Suprapubic skin (tissue), 3 donors: ENCODE measurements at regions not wholly inside any gene's neighbourhood (a gene's known extent, or its start where the extent isn't known, plus 50 kb on each side); places are given as distances from the start of the nearest gene placed in this dataset.

ENCODE experiments used
- CTCF ChIP-seq, 2 donors: fragments of 200-600 bp in 1 of 2; fragments of 450-650 bp in 1 of 2; sonication (generic) in 1 of 2; IDR thresholded peaks; one replicate each; pipeline ENCODE4 v1.5.1; 2016 to 2019; ENCODE audit warnings: antibody characterized with exemption in 2 of 2, mild to moderate bottlenecking in 1 of 2, moderate library complexity in 1 of 2
- POLR2AphosphoS5 ChIP-seq, 3 donors: sonication (generic); formaldehyde crosslinking; IDR thresholded peaks; one replicate each; pipeline ENCODE4 v1.6.1; 2017; ENCODE audit warnings: antibody characterized with exemption in 3 of 3

- no peak for TF ChIP-seq CTCF (IDR thresholded peaks at IDR 0.05)
- no peak for TF ChIP-seq POLR2AphosphoS5 (IDR thresholded peaks at IDR 0.05)
Measured at GRCh38 chr18:78082816-78083215, 833.2 kb downstream of the GALR1 start.
